Inflammatory macrophage (primary cell): ENCODE measurements at regions not wholly inside any gene's neighbourhood (a gene's known extent, or its start where the extent isn't known, plus 50 kb on each side); places are given as distances from the start of the nearest gene placed in this dataset.
"Not testable (repeated sequence)": the region's sequence is repeated elsewhere in the genome, so short reads cannot be mapped to it uniquely, and the experiment has no call there.

Source experiments
- DNase-seq, 2 donors: peaks; one replicate each; pipeline ENCODE4 v3.0.0-alpha.2; 2020 to 2022

DNA sequence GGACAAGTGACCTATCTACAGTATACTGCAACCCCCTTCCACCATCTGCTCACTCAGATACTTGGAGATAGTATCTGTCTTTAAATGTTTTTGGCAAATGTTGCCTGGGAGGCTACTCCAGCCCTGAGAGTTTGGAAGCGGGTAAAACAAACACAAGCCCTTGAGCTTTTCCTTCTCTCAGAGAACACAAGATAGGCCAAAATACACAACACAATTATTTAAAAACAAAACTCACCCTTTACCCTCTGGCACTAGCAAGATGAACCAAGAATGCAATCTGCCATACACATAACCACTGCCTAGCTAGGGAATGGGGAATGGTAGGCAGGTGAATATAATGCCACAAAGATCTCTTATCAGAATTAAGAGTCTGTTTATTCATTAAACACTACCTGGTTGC lies 324.7 kb upstream of the FAM47C start:
- DNase-seq = no peak

DNA sequence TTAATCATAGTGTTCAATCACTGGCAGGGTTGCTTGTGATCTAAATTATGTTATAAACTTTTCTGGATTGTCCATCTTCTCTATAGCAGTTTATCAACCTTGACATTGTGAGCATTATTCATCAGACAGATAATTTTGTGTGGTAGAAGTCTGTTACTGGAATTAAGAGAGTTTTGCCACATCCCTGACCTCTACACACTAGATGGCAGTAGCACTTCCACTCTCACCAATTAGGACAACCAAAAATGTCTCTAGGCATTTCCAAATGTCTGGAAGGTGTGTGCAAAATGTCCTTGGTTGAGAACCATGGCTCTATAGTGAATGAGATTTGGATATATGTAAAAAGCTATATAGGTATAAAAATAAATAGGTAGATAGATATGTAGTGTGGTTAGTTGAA lies 324.1 kb upstream of the FAM47C start:
- no peak for DNase-seq

DNA sequence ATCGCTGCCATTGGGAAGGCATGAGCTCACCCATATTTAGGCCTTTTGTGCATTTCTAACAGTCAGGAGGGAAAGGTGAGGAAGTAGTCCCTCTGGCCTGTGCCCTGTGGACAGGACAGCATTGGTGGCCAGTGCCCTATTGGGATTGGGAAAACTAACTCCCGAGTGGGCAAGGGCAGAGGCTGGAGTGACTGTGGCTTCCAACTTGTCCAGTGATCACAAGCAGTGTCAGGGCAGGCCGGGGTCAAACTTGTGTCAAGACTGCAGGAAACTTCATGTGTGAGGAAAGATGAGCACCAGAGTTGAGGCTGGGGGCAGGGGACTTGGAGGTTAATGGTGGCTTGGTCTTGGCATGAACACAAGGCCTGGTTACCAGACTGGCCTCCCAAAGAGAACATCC lies 286.2 kb upstream of the FAM47C start:
- no peak for DNase-seq

DNA sequence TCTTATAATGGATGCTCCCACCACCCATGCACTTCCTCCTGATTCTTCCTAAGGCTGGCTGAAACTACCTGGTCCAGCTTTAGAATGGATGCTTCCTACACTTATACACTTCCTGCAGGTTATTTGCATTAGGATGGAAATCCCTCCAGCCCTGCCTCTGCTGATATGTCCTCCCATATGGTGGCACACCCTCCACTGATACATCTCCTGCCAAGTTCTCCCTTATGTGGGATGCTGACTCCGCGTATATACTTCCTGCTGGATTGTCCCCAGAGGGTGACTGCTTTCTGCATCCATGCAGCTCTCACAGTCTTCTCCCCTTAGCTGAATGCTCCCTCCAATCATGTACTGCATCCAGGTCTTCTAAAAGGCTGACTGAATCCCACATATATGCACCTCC lies 254.6 kb upstream of the FAM47C start:
- DNase-seq = no peak

DNA sequence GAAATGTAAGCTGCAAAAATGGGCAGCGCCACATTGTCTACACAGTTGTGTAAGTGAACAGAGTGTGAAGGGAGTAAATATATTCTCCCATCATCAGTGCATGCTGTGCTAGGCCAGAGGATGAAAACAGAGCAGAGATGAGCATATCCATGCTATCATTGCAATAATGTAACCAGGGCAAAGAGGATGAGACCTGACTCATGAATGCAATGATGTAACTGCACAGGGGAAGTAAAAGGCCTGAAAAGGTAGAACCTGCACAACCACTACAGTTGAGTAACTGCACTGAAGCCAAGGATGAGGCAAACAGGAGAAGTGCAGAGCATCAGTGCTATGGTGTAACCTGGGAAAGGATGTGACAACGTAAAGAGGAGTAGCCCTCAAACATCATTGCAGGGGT lies 220.4 kb upstream of the FAM47C start:
- no peak for DNase-seq

DNA sequence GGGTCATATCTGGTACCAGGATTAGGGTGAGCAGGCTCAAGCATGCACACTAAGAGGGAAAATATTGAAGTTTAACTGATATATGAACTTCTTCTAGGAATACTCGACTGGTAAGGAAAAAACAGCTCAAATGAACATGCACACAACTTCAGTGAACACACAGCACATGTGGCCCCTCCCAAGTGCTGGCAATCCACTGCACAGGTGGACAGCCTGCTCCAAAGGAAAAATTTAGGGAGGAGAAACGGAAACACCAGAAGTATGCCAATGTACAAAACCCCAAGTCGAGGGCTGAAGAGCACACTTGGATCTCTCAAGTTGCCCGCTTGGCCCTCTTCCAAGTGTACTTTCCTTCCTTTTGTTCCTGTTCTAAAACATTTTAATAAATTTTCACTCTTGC lies 205.0 kb upstream of the FAM47C start:
- no peak for DNase-seq

DNA sequence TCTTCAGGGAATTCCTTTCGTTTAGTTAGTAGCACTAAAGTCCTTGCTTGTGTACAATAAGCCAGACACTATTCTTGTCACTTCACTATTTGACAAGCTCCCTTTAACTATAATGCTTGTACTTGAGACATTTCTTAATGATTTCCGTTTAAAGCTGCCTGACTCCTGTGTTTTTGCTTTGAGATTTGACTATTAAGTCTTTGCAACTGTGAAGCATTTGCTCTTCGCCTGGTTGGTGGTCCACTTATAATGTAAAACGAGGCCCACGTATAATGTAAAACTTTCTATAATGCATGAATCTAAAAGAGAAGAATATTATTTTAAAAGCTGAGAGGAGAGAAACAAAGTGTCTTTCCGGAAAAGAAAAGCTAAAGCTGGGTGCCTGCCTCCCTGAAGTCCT lies 204.1 kb upstream of the FAM47C start:
- DNase-seq = no peak

DNA sequence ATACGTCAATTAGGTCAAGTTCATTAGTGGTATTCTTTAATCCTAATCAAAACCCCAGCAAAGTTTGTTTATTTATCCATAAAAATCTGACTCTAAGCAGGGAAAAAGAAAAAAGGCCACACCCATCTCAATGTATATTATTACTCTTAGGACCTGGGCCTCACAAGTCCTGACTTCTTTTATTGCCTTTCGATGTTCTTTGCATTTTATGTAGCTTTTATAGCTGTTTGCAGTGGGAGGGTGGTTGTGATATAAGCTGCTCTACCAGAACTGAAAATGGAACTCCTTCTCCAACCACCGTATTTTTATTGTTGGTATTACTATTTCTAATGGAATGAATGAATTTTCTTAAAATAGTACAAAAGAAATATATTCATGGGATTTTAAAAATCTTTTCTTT lies 163.3 kb upstream of the FAM47C start:
- no peak for DNase-seq

DNA sequence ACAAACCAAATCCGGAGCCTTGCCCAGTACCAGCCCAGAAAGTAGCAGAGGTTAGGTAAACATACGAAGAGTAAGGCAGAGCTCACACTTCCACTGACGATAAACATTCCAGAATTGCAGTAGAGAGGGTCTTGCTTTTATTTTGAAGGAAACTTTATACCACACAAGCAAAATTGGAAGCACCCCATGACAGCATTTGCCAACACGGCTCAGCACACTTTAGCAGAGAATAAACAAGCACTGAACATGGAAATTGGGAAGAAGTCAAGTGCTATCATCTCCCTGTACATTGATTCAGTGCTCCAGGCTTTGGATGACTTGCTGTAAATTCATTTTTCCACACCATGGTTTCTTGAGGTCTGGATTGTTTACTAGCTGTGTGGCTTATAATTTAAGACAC lies 160.7 kb upstream of the FAM47C start:
- no peak for DNase-seq

DNA sequence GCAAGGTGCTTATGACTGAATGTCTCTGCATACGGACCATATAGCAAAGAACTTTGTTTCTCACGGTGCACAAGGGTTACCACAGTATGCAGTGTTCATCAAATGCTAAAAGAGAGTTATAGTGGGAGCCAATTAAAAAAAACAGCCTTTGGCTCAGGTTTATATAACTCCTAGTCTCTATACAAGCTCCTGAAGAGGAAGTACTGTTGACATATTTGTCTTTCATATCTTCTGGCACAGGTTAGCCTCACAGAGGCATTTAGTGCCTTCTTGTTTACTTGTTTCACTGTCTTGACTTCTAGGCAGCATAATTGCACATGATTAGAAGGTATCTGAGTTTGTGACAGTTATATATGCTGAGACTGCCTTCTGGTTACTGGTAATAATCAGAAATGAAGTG lies 158.8 kb upstream of the FAM47C start:
- DNase-seq = no peak

DNA sequence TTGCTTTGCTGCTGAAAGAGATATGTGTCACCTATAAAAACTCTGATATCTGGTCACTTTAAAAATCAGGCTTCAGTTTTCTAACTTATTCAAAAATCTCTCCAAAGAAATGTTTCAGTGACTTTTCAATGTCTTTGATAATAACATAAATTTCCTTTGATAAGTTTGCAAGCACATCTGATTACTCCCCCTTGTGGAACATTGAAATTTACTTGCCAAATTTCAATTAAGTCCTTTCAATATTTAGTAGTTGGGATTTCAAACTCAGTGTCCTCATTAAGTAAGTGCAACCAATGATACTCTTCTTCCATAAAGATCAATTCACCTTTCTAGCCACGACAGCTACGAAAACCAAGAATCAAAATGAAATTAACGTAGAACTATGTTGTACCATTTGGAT lies 151.3 kb upstream of the FAM47C start:
- DNase-seq = no peak

DNA sequence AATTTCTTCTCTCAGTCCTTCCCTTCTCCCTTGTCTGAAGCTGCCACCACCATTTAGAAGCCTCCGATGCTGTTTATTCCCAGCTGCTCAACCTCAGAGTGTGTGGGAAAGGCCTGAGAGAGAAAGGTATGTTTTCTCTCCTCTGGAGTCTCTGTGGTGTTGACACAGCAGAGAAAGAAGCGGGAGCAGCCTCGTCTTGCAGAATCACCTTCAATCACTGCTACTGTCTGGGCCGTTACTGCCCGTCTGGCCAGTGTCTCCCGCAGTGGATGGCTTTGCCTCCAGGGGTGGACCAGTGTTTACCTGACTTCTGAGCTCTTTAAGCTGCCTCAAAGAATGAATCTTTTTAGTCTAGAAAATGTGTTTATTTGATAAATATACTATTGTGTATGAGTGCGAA lies 148.9 kb upstream of the FAM47C start:
- DNase-seq = no peak

DNA sequence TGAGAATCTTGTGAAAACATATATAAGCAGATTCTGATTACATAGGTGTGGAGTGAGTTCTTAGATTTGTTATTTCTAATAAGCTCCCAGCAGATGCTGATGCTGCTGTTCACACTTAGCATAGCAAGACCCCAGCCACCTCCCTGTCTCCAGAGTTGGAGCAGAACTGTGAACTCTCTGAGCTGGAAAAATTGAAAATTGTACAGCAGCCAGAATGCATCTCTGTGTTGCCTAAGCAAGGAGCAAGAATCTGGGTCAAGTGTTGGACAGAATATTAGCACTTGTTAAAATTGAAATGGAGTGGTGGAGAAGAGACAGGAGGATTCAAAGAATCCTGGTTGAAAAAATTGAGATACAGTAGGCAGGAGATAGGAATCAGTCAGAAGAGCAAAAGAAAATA lies 146.6 kb upstream of the FAM47C start:
- DNase-seq = no peak

DNA sequence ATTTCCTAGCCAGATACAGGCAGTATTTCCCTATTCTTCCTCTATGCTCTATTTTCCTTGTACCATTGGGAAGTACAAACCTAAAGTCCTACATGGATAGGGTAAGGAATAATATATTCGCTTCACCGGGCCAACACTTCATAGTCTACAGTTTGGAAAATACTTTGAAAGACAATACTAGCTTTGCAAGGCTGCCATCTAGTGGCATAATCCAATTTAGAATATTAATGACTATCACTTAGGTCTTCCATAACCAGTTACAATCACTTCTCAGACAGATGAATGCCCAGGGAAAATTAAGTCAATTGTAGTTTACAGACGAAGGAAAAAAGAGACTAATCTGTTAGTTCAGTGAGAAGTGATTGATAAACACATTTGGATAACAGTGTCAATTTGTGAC lies 141.0 kb upstream of the FAM47C start:
- no peak for DNase-seq

DNA sequence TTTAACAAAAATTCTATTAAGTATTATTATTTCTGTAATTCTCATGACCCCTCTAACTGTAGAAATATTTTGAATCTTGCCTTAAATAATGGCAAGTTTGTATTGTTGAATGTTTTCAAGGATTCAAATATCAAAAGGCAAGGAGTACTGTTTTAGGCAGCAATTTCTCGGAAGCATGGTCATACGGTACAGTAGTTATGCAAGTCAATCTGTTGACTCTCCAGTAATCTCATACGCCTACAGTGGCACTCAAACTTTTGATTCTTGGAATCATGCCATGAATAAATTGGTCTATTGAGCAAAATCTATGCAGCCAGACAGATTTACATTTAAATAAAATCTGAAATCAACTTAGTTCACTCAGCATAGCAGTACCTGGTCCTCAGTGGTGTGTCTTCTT lies 139.6 kb upstream of the FAM47C start:
- no peak for DNase-seq

DNA sequence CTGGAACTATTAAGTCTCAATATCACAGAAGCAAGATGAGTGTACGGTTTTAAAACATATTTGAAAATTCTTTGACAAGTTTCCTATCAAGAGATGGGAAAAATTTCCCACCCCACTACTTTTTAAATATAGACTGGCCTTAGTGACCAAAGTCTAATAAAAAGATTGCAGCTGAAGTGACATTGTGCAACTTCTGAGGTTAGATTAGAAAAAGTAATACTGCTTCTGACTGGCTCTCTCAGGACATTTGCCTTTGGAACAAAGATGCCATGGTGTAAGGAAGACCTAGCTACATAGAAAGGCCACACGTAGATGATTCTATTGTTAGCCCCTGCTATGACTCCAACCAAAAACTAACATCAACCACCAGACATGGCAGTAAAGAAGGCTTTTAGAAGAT lies 138.7 kb upstream of the FAM47C start:
- DNase-seq = no peak

DNA sequence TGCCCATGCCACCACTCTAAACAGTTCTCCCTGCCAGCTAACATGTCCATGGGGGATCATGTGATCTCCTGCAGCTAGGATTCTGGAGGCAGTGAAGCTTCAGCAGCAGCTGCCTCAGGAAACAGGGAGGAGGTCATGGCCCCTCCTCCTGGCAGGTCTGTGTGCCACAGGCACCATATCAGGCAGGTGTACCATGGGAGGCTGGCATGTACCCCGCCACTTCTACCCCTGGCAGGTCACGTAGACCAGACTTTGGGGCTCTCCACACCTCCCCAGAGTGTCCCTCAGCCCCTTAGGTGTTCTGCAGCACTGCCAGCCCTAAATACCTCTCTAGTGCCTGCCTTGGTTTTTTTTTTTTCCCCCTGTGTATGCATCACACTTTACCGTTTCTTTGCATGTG lies 110.5 kb upstream of the FAM47C start:
- DNase-seq = no peak

DNA sequence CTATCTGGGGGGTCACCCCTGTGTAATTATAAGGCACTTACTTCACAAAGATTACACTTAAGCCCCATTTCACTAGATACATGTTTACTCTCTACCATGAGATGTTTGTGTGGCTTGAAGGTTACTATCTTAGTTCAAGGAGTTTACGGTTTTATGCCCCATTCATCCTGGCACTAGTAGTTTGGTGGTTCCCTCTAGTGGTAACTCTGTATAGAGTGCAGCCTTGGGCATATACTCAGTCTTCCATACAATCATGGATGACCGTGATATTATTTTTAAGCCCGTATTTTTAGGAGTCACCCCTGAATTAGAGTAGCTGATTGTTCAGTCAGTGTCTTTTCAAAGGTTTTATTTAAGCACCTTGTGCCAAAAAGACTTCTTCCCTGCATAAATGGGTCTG lies 109.9 kb upstream of the FAM47C start:
- no peak for DNase-seq

DNA sequence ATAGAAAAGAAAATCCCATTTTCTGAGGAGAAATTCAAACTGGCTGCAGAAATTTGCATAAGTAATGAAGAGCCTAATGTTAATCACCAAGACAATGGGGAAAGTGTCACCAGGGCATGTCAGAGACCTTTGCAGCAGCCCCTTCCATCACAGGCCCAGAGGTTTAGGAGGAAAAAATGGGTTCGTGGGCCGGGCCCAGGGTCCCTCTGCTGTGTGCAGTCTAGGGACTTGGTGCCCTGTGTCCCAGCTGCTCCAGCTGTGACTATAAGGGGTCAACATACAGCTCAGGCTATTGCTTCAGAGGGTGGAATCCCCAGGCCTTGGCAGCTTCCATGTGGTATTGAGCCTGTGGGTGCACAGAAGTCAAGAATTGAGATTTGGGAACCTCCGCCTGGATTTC lies 103.6 kb upstream of the FAM47C start:
- not testable (repeated sequence) for DNase-seq

DNA sequence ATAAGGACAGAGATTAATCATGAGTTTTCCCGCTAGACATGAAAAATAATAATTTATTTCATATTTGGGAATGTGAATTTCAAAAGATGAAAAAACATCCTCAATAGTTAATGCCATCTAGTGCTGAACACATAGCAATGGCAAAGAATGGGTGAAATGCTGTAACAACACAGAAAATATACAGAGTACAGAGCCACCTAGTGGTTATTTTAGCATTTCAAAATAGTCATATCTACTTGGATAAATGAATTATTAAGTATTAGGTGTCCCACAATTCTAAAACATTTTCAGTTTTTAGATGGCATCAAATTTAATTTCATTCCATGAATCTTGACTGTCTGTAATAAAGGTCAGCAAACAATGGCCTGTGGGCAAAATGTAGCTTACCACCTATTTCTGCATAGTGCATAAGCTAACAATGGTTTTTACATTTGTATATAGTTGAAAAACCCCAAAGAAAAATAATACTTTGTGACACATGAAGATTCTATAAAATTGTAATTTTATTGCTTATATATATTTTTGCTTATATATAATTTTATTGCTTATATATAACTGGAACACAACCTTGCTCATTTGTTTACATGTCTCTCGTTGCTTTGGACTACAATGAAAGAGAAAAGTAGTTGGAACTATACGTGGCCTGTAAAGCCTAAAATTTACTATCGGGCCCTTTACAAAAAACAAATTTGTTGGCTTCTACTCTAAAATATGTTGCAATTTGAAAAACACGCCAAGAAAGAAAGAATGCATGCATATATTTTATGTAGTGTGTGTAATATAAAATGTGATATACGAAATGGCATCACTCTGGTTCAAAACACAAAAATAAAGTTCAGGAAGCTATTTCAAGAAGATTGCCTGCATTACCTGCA lies 99.1 kb upstream of the FAM47C start:
- DNase-seq = peak in 1 of 2 donors; percentile 26

DNA sequence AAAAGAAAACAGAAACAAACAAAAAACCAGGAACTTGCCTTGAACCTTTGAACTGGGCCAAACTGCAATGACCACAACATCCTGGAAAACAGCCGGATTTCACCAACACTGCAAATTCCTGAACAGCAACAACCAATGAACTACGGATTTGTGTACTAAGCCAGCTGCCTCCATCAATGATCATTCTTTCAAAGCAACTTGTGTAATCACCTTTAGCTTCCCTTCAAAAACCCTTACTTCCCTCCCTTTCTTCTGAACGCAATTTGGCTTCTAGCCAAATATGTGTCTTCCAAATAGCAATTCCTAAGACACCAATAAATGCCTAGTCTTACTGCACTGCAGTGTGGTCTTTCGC lies 98.5 kb upstream of the FAM47C start:
- no peak for DNase-seq

DNA sequence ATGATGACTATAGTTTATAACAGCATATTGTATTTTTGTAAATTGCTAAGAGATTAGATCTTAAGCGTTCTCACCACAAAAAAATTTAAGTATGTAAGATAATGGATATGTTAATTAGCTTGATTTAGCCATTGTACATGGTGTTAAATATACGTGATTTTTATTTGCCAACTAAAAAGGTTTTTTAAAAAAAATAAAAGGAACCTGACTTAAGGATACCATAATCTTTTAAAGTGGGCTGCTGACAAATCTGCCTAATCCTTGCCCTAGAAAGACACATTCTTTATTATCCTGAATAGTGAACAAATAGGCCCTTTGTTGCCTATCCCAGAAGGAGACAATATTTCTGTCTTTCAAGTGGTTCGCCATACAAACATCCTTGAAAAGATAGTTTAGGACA lies 94.6 kb upstream of the FAM47C start:
- DNase-seq = no peak

DNA sequence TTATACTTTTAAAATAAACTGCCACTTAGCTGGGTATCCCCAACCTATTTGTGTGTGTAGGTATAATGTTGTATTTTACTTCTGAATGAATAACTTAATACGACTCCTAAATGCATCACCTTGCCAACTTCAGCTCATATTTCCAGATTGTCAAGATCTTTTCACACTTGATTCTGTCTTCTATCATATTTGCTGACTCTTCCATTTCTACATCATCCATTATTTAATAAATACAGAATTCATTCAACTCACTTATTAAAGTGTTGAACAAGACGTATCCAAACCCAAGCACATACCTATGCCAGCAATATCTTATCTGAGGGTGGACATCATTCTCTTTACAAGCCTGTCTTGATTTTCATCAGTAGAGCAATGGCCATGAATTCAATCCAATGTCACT lies 91.2 kb upstream of the FAM47C start:
- no peak for DNase-seq

DNA sequence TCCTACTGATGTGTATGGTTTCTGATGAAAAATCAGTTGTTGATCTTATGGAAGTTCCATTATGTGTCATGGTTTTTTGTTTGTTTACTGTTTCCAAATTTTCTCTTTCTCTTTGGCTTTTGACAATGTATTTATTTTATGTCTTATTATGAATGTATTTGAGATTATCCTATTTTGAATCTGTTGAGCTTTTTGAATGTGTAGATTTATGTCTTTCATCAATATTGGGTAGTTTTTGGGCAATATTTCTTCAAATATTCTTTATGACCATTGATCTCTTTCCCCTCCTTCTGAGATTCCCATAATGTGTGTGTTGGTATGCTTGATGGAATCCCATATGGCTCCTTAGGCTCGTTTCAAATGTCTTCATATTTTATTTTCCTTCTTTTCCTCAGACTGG lies 80.5 kb upstream of the FAM47C start:
- no peak for DNase-seq

DNA sequence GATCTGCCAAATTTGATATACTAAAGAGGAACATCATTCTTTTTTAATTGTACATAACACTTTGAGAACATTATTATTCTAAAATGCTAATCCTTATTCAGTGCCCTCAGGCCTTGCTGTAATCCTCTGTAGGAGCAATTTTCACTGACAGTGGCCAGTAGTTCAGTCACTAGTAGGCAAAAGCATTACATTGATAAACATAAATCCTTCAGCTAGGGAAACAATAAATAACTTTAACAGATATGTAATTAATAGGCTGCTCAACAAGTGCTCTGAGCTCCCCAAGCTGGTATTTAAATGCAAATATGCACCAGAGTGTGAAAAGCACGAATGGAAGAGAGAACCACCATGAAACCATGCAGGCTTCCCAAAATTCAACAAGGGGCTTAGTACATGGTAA lies 77.7 kb upstream of the FAM47C start:
- DNase-seq = no peak
